Islet precursor cell (in vitro differentiated cells): ENCODE measurements at regions not wholly inside any gene's neighbourhood (a gene's known extent, or its start where the extent isn't known, plus 50 kb on each side); places are given as distances from the start of the nearest gene placed in this dataset.

Experiments
- DNase-seq: peaks from one replicate; pipeline ENCODE4 v3.0.0-alpha.2; 2018

- no peak for DNase-seq
Measured at GRCh38 chr4:10334506-10335028, 122.7 kb downstream of the ZNF518B start.

- peak; percentile 97 for DNase-seq
Measured at GRCh38 chr4:10333942-10334341, 123.3 kb downstream of the ZNF518B start.

GRCh38 chr4:10326075-10326474 is 131.2 kb downstream of the ZNF518B start:
- DNase-seq, result no peak

GRCh38 chr4:10321931-10322330 is 135.3 kb downstream of the ZNF518B start:
- no peak for DNase-seq

- peak; percentile 69 for DNase-seq
Measured at GRCh38 chr4:10320130-10320529, 137.1 kb downstream of the ZNF518B start.

GRCh38 chr4:10317345-10317744 is 139.9 kb downstream of the ZNF518B start:
- peak; percentile 61 for DNase-seq

- no peak for DNase-seq
Measured at GRCh38 chr4:10316851-10317250, 140.4 kb downstream of the ZNF518B start.

- no peak for DNase-seq
Measured at GRCh38 chr4:10315638-10316037, 141.6 kb downstream of the ZNF518B start.

- DNase-seq, result no peak
Measured at GRCh38 chr4:10312568-10312967, 144.7 kb downstream of the ZNF518B start.

- DNase-seq, result no peak
Measured at GRCh38 chr4:10311939-10312338, 145.3 kb downstream of the ZNF518B start.

- no peak for DNase-seq
Measured at GRCh38 chr4:10305816-10306215, 151.4 kb downstream of the ZNF518B start.

- DNase-seq, result no peak
Measured at GRCh38 chr4:10303291-10303690, 153.9 kb downstream of the ZNF518B start.

- no peak for DNase-seq
Measured at GRCh38 chr4:10302096-10302495, 155.1 kb downstream of the ZNF518B start.

- DNase-seq, result no peak
Measured at GRCh38 chr4:10299601-10300000, 157.6 kb downstream of the ZNF518B start.

- no peak for DNase-seq
Measured at GRCh38 chr4:10298681-10299080, 158.5 kb downstream of the ZNF518B start.

- DNase-seq, result peak; percentile 94
Measured at GRCh38 chr4:10296730-10297129, 160.5 kb downstream of the ZNF518B start.

GRCh38 chr4:10295301-10295700 is 161.9 kb downstream of the ZNF518B start:
- DNase-seq, result no peak

GRCh38 chr4:10289538-10289906 is 167.7 kb downstream of the ZNF518B start:
- DNase-seq, result no peak

GRCh38 chr4:10288830-10289537 is 168.2 kb downstream of the ZNF518B start:
- no peak for DNase-seq

GRCh38 chr4:10285028-10285427 is 168.4 kb upstream of the WDR1 start:
- DNase-seq, result peak; percentile 84

GRCh38 chr4:10283761-10284160 is 167.2 kb upstream of the WDR1 start:
- DNase-seq, result no peak

GRCh38 chr4:10281996-10282395 is 165.4 kb upstream of the WDR1 start:
- no peak for DNase-seq

- DNase-seq, result no peak
Measured at GRCh38 chr4:10279261-10279660, 162.7 kb upstream of the WDR1 start.

- DNase-seq, result no peak
Measured at GRCh38 chr4:10278071-10278470, 161.5 kb upstream of the WDR1 start.

GRCh38 chr4:10276152-10276551 is 159.6 kb upstream of the WDR1 start:
- no peak for DNase-seq
